SK-N-SH treated with all-trans-retinoic acid at 6 μM for 48 hours (cell line): ENCODE measurements at regions not wholly inside any gene's neighbourhood (a gene's known extent, or its start where the extent isn't known, plus 50 kb on each side); places are given as distances from the start of the nearest gene placed in this dataset.

Experiments
- ATAC-seq: fragments of 200-7000 bp; cut with Tn5 transposase; 3 replicates; pipeline ENCODE4 v1.9.1; 2020; ENCODE audit warnings: mild to moderate bottlenecking, moderate library complexity
- ARNTL ChIP-seq: fragments of 450-650 bp; formaldehyde crosslinking; IDR thresholded peaks from 2 replicates; pipeline ENCODE4 v1.5.0; 2020; ENCODE audit warnings: low read depth, mild to moderate bottlenecking, moderate library complexity, borderline replicate concordance
- BACH2 ChIP-seq: fragments of 250-450 bp; sonication (Bioruptor Pico); IDR thresholded peaks from 2 replicates; pipeline ENCODE4 v1.9.0; 2021; ENCODE audit warnings: mild to moderate bottlenecking, borderline replicate concordance
- CREB5 ChIP-seq: fragments of 250-450 bp; sonication (Bioruptor Pico); IDR thresholded peaks from 2 replicates; pipeline ENCODE4 v1.5.1; 2020; ENCODE audit warnings: low read depth, mild to moderate bottlenecking, moderate library complexity
- CSDC2 ChIP-seq: fragments of 250-450 bp; sonication (Bioruptor Pico); IDR thresholded peaks from 2 replicates; pipeline ENCODE4 v1.5.0; 2020; ENCODE audit warnings: mild to moderate bottlenecking, moderate library complexity
- ESRRG ChIP-seq: fragments of 250-450 bp; sonication (Bioruptor Pico); IDR thresholded peaks from 2 replicates; pipeline ENCODE4 v1.6.1; 2021; ENCODE audit warnings: mild to moderate bottlenecking
- GLIS3 ChIP-seq: fragments of 250-450 bp; sonication (Bioruptor Pico); IDR thresholded peaks from 2 replicates; pipeline ENCODE4 v1.5.0; 2020; ENCODE audit warnings: mild to moderate bottlenecking, moderate library complexity
- ISL1 ChIP-seq: fragments of 250-450 bp; sonication (Bioruptor Pico); IDR thresholded peaks from 2 replicates; pipeline ENCODE4 v2.1.2; 2022; ENCODE audit warnings: mild to moderate bottlenecking, moderate library complexity
- PPARA ChIP-seq: fragments of 250-450 bp; sonication (Bioruptor Pico); IDR thresholded peaks from 2 replicates; pipeline ENCODE4 v1.5.0; 2020; ENCODE audit warnings: mild to moderate bottlenecking, borderline replicate concordance
- RARB ChIP-seq: fragments of 250-450 bp; sonication (Bioruptor Pico); IDR thresholded peaks from 2 replicates; pipeline ENCODE4 v1.8.0; 2021; ENCODE audit warnings: mild to moderate bottlenecking, moderate library complexity
- SNAI2 ChIP-seq: fragments of 250-450 bp; sonication (Bioruptor Pico); IDR thresholded peaks from 2 replicates; pipeline ENCODE4 v1.5.0; 2020; ENCODE audit warnings: mild to moderate bottlenecking, moderate library complexity
- TCF4 ChIP-seq: fragments of 250-450 bp; sonication (Bioruptor Pico); IDR thresholded peaks from 2 replicates; pipeline ENCODE4 v1.8.0; 2021; ENCODE audit warnings: mild to moderate bottlenecking, moderate library complexity, borderline replicate concordance
- TOX ChIP-seq: fragments of 250-450 bp; sonication (Bioruptor Pico); IDR thresholded peaks from 2 replicates; pipeline ENCODE4 v1.8.0; 2021; ENCODE audit warnings: mild to moderate bottlenecking, moderate library complexity, borderline replicate concordance
- TSHZ2 ChIP-seq: fragments of 250-450 bp; sonication (Bioruptor Pico); IDR thresholded peaks from 2 replicates; pipeline ENCODE4 v1.5.0; 2020; ENCODE audit warnings: mild to moderate bottlenecking, moderate library complexity
- ZC3H10 ChIP-seq: fragments of 250-450 bp; sonication (Bioruptor Pico); IDR thresholded peaks from 2 replicates; pipeline ENCODE4 v1.5.1; 2021; ENCODE audit warnings: mild to moderate bottlenecking, moderate library complexity
- ZFP3 ChIP-seq: fragments of 250-450 bp; sonication (Bioruptor Pico); IDR thresholded peaks from 2 replicates; pipeline ENCODE4 v1.5.0; 2020; ENCODE audit warnings: mild to moderate bottlenecking, moderate library complexity
- ZFP30 ChIP-seq: fragments of 450-650 bp; formaldehyde crosslinking; IDR thresholded peaks from 2 replicates; pipeline ENCODE4 v1.5.0; 2022; ENCODE audit warnings: mild to moderate bottlenecking, moderate library complexity
- ZNF565 ChIP-seq: fragments of 450-650 bp; formaldehyde crosslinking; conservative IDR thresholded peaks from 2 replicates; pipeline ENCODE4 v1.5.0; 2020; ENCODE audit warnings: low read depth, mild to moderate bottlenecking, moderate library complexity
- ZNF70 ChIP-seq: fragments of 450-650 bp; formaldehyde crosslinking; IDR thresholded peaks from 2 replicates; pipeline ENCODE4 v1.5.0; 2020; ENCODE audit warnings: mild to moderate bottlenecking, moderate library complexity
- ZNF8 ChIP-seq: fragments of 450-650 bp; formaldehyde crosslinking; IDR thresholded peaks from 2 replicates; pipeline ENCODE4 v1.5.0; 2020; ENCODE audit warnings: mild to moderate bottlenecking, moderate library complexity
- TF ChIP-seq, protein P1 (sequence below): fragments of 250-450 bp; sonication (Bioruptor Pico); IDR thresholded peaks from 2 replicates; pipeline ENCODE4 v1.8.0; 2021; ENCODE audit warnings: low read depth, mild to moderate bottlenecking, moderate library complexity, borderline replicate concordance
- TF ChIP-seq, protein P2 (sequence below): fragments of 250-450 bp; sonication (Bioruptor Pico); IDR thresholded peaks from 2 replicates; pipeline ENCODE4 v1.5.1; 2021; ENCODE audit warnings: mild to moderate bottlenecking, moderate library complexity
- TF ChIP-seq, protein P3 (sequence below): fragments of 250-450 bp; sonication (Bioruptor Pico); IDR thresholded peaks from 2 replicates; pipeline ENCODE4 v1.8.0; 2020; ENCODE audit warnings: mild to moderate bottlenecking, moderate library complexity, borderline replicate concordance

GRCh38 chr5:125093776-125094175 is 347.3 kb upstream of the ZNF608 start:
- ATAC-seq, result peak; percentile 61
- TF ChIP-seq ZNF70 (CRISPR knock-in tag), result no peak
- TF ChIP-seq ZC3H10 (CRISPR knock-in tag), result no peak
- TF ChIP-seq, protein P1, sequence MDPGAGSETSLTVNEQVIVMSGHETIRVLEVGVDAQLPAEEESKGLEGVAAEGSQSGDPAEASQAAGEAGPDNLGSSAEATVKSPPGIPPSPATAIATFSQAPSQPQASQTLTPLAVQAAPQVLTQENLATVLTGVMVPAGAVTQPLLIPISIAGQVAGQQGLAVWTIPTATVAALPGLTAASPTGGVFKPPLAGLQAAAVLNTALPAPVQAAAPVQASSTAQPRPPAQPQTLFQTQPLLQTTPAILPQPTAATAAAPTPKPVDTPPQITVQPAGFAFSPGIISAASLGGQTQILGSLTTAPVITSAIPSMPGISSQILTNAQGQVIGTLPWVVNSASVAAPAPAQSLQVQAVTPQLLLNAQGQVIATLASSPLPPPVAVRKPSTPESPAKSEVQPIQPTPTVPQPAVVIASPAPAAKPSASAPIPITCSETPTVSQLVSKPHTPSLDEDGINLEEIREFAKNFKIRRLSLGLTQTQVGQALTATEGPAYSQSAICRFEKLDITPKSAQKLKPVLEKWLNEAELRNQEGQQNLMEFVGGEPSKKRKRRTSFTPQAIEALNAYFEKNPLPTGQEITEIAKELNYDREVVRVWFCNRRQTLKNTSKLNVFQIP (CRISPR knock-in tag), result no peak
- no peak for TF ChIP-seq ISL1
- no peak for TF ChIP-seq ESRRG (CRISPR knock-in tag)
- no peak for TF ChIP-seq PPARA (CRISPR knock-in tag)
- TF ChIP-seq TSHZ2 (CRISPR knock-in tag), result no peak
- TF ChIP-seq, protein P2, sequence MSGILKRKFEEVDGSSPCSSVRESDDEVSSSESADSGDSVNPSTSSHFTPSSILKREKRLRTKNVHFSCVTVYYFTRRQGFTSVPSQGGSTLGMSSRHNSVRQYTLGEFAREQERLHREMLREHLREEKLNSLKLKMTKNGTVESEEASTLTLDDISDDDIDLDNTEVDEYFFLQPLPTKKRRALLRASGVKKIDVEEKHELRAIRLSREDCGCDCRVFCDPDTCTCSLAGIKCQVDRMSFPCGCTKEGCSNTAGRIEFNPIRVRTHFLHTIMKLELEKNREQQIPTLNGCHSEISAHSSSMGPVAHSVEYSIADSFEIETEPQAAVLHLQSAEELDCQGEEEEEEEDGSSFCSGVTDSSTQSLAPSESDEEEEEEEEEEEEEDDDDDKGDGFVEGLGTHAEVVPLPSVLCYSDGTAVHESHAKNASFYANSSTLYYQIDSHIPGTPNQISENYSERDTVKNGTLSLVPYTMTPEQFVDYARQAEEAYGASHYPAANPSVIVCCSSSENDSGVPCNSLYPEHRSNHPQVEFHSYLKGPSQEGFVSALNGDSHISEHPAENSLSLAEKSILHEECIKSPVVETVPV (CRISPR knock-in tag), result no peak
- no peak for TF ChIP-seq TOX (CRISPR knock-in tag)
- no peak for TF ChIP-seq ZFP3 (CRISPR knock-in tag)
- TF ChIP-seq ZNF565 (CRISPR knock-in tag), result no peak
- TF ChIP-seq ZFP30, result no peak
- TF ChIP-seq CREB5, result no peak
- no peak for TF ChIP-seq GLIS3 (CRISPR knock-in tag)
- TF ChIP-seq RARB (CRISPR knock-in tag), result no peak
- no peak for TF ChIP-seq ARNTL (CRISPR knock-in tag)
- TF ChIP-seq CSDC2, result no peak
- TF ChIP-seq ZNF8 (CRISPR knock-in tag), result no peak
- no peak for TF ChIP-seq SNAI2 (CRISPR knock-in tag)
- TF ChIP-seq TCF4 (CRISPR knock-in tag), result no peak

DNA sequence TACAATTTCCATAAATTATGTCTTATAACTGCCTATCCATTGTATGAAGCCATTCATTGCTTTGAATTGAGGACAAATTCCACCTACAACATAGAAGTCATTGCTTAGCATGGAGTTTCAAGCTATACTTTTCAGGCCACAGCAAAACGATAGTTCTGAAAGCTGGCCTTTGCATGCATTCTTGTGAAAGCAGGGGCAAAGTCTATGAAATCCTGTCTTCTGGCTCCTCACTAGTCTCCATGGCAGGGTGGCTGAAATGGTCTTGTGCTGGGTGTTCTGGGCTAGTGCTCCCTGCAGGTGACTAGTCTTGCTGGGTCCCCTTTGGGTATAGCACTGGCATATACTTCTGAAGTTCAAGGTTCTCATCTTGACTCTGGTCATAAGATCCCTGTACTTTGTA is 353.9 kb upstream of the ZNF608 start:
- ATAC-seq, result no peak
- no peak for TF ChIP-seq CSDC2
- TF ChIP-seq, protein P3, sequence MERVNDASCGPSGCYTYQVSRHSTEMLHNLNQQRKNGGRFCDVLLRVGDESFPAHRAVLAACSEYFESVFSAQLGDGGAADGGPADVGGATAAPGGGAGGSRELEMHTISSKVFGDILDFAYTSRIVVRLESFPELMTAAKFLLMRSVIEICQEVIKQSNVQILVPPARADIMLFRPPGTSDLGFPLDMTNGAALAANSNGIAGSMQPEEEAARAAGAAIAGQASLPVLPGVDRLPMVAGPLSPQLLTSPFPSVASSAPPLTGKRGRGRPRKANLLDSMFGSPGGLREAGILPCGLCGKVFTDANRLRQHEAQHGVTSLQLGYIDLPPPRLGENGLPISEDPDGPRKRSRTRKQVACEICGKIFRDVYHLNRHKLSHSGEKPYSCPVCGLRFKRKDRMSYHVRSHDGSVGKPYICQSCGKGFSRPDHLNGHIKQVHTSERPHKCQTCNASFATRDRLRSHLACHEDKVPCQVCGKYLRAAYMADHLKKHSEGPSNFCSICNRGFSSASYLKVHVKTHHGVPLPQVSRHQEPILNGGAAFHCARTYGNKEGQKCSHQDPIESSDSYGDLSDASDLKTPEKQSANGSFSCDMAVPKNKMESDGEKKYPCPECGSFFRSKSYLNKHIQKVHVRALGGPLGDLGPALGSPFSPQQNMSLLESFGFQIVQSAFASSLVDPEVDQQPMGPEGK (CRISPR knock-in tag), result no peak

GRCh38 chr5:125100951-125101350 is 354.5 kb upstream of the ZNF608 start:
- no peak for ATAC-seq
- TF ChIP-seq, protein P2 (CRISPR knock-in tag), result no peak
- no peak for TF ChIP-seq TSHZ2 (CRISPR knock-in tag)
- TF ChIP-seq CREB5, result no peak
- TF ChIP-seq ZNF70 (CRISPR knock-in tag), result no peak
- no peak for TF ChIP-seq ZNF8 (CRISPR knock-in tag)
- no peak for TF ChIP-seq ARNTL (CRISPR knock-in tag)
- TF ChIP-seq ZC3H10 (CRISPR knock-in tag), result no peak
- no peak for TF ChIP-seq BACH2 (CRISPR knock-in tag)
- no peak for TF ChIP-seq RARB (CRISPR knock-in tag)
